K562 (cell line): ENCODE measurements at regions not wholly inside any gene's neighbourhood (a gene's known extent, or its start where the extent isn't known, plus 50 kb on each side); places are given as distances from the start of the nearest gene placed in this dataset.

Experiments
- ARID2 ChIP-seq: fragments of 450-650 bp; IDR thresholded peaks from 2 replicates; pipeline ENCODE4 v1.6.1; 2017; ENCODE audit warnings: antibody characterized with exemption, mild to moderate bottlenecking
- DDX20 ChIP-seq: fragments of 450-650 bp; IDR thresholded peaks from 2 replicates; pipeline ENCODE4 v1.6.1; 2016; ENCODE audit warnings: missing genetic modification characterization, low read depth, mild to moderate bottlenecking, missing compliant biosample characterization, moderate library complexity
- DMBX1 ChIP-seq: fragments of 250-450 bp; sonication (Bioruptor Pico); IDR thresholded peaks from 2 replicates; pipeline ENCODE4 v1.8.0; 2022; ENCODE audit warnings: inconsistent platforms, mild to moderate bottlenecking, moderate library complexity, borderline replicate concordance
- DNMT1 ChIP-seq: fragments of 450-650 bp; IDR thresholded peaks from 2 replicates; pipeline ENCODE4 v1.6.1; 2016; ENCODE audit warnings: antibody characterized with exemption, mild to moderate bottlenecking
- E2F3 ChIP-seq: fragments of 250-450 bp; sonication (Bioruptor Pico); IDR thresholded peaks from 2 replicates; pipeline ENCODE4 v1.4.0; 2020; ENCODE audit warnings: mild to moderate bottlenecking
- E4F1 ChIP-seq: fragments of 250-450 bp; sonication (Bioruptor Pico); IDR thresholded peaks from 2 replicates; pipeline ENCODE4 v1.5.0; 2021; ENCODE audit warnings: mild to moderate bottlenecking, borderline replicate concordance
- HDAC1 ChIP-seq, 2 experiments: fragments of 450-650 bp; IDR thresholded peaks; 2 replicates each; pipeline ENCODE4 v1.6.1; 2016 to 2017; ENCODE audit warnings: inconsistent platforms in 1 of 2, mild to moderate bottlenecking in 1 of 2, moderate library complexity in 1 of 2
- KAT2B ChIP-seq: IDR thresholded peaks from one replicate; pipeline ENCODE4 v1.6.1; 2012; ENCODE audit warnings: low read depth, mild to moderate bottlenecking, control low read depth, inconsistent platforms, low read length, moderate library complexity
- MTA2 ChIP-seq: fragments of 450-650 bp; IDR thresholded peaks from 2 replicates; pipeline ENCODE4 v1.6.1; 2016; ENCODE audit warnings: low read depth
- NFATC3 ChIP-seq: fragments of 450-650 bp; IDR thresholded peaks from 2 replicates; pipeline ENCODE4 v1.6.1; 2017; ENCODE audit warnings: mild to moderate bottlenecking
- NONO ChIP-seq, 2 experiments: fragments of 200-400 bp in 1 of 2; fragments of 450-650 bp in 1 of 2; formaldehyde crosslinking in 1 of 2; IDR thresholded peaks; 2 replicates each; pipeline ENCODE4 v1.6.1; 2017; ENCODE audit warnings: low read depth in 2 of 2, mild to moderate bottlenecking in 2 of 2, moderate library complexity in 2 of 2, low read length in 1 of 2
- NR0B1 ChIP-seq: fragments of 450-650 bp; IDR thresholded peaks from one replicate; pipeline ENCODE4 v1.6.1; 2018; ENCODE audit warnings: mild to moderate bottlenecking, moderate library complexity; ENCODE audit not compliant: partially characterized antibody
- PTRF ChIP-seq: fragments of 450-650 bp; IDR thresholded peaks from 2 replicates; pipeline ENCODE4 v1.6.1; 2016; ENCODE audit warnings: mild to moderate bottlenecking, missing genetic modification characterization, missing compliant biosample characterization
- SMAD4 ChIP-seq: fragments of 250-450 bp; sonication (Bioruptor Pico); conservative IDR thresholded peaks from 2 replicates; pipeline ENCODE4 v1.8.0; 2021; ENCODE audit warnings: inconsistent platforms, mild to moderate bottlenecking, moderate library complexity
- SMARCC2 ChIP-seq: fragments of 450-650 bp; IDR thresholded peaks from 2 replicates; pipeline ENCODE4 v1.6.1; 2017; ENCODE audit warnings: antibody characterized with exemption, moderate library complexity, mild to moderate bottlenecking, low read depth
- SNIP1 ChIP-seq: fragments of 450-650 bp; IDR thresholded peaks from 2 replicates; pipeline ENCODE4 v1.7.1; 2017; ENCODE audit warnings: low read depth, mild to moderate bottlenecking
- SOX6 ChIP-seq: fragments of 450-650 bp; IDR thresholded peaks from 2 replicates; pipeline ENCODE4 v1.6.1; 2014; ENCODE audit warnings: mild to moderate bottlenecking
- SUPT5H ChIP-seq: fragments of 450-650 bp; IDR thresholded peaks from 2 replicates; pipeline ENCODE4 v1.6.1; 2016
- TCF3 ChIP-seq: sonication (generic); formaldehyde crosslinking; IDR thresholded peaks from 2 replicates; pipeline ENCODE4 v1.4.0; 2020; ENCODE audit warnings: mild to moderate bottlenecking, missing genetic modification reagents
- TCF7 ChIP-seq: sonication (generic); IDR thresholded peaks from 2 replicates; pipeline ENCODE4 v1.6.1; 2016; ENCODE audit warnings: antibody characterized with exemption, borderline replicate concordance
- TEAD1 ChIP-seq, 2 experiments: fragments of 450-650 bp in 1 of 2; sonication (generic) in 1 of 2; formaldehyde crosslinking; IDR thresholded peaks; 2 replicates each; pipeline versions ENCODE4 v1.4.0 to v1.8.0; 2020 to 2022; ENCODE audit warnings: mild to moderate bottlenecking in 2 of 2, missing genetic modification reagents in 1 of 2
- THRB ChIP-seq: fragments of 450-650 bp; formaldehyde crosslinking; conservative IDR thresholded peaks from 2 replicates; pipeline ENCODE4 v1.4.0; 2022; ENCODE audit warnings: mild to moderate bottlenecking, missing genetic modification characterization
- ZC3H11A ChIP-seq: IDR thresholded peaks from 2 replicates; pipeline ENCODE4 v1.6.1; 2012; ENCODE audit warnings: low read depth, low read length, improper control_type of control experiment
- ZEB2 ChIP-seq: fragments of 450-650 bp; IDR thresholded peaks from 2 replicates; pipeline ENCODE4 v1.6.1; 2016
- ZNF175 ChIP-seq: fragments of 200-800 bp; sonication (Bioruptor generic); IDR thresholded peaks from 2 replicates; pipeline ENCODE4 v1.6.1; 2016; ENCODE audit warnings: low read depth, mild to moderate bottlenecking, missing genetic modification characterization, missing compliant biosample characterization
- ZNF699 ChIP-seq: fragments of 250-450 bp; sonication (Bioruptor Pico); IDR thresholded peaks from 2 replicates; pipeline ENCODE4 v1.8.0; 2021; ENCODE audit warnings: mild to moderate bottlenecking, moderate library complexity; ENCODE audit not compliant: insufficient replicate concordance

DNA sequence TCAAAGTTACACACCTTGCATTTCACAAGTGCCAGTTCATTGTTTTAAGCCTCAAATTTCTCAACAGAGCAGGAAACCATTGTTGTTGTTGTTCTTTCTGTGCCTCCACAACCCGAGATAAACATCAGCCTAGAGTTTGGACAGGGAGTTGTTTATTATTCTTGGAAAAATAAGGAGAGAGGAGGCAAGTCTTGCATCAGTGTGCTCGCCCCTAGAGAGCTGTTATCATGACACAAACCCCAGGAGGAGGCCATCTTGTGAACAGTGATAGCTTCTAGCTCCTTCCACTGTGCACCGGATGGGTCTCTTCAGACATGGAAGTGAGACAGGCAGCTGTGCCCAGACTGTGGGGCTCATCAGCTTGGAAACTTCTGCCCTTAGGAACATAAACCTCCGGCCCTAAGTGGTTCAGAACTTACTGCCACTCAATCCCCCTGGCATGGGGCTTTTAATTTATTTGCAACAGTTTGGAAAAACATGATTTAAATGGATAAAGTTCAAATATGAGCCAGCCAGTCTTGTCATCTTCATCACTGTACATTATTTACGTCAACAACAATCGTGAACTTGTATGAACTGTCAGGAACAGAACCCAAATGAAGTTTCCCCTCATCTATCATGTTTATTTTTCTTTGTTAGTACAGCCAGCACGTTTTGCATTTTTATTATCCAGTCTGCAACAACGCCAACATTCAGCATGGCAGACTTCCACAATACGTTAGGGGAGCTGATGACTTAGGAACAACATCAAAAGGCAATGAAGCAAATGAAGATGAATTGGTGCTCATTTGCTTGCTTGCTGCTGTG, 181.7 kb upstream of the S1PR3 start (continued):
- TF ChIP-seq ZEB2 (no peak), SMAD4 (peak; percentile 24; the same call in 1 of the 2 replicates), TCF3 (0 out of 2 replicates have a peak, but pooled peaks have one; percentile 19), ARID2 (no peak), TEAD1 (CRISPR knock-in tag; IDR thresholded peaks at IDR 0.05) (no peak), NR0B1 (no peak), SOX6 (0 out of 2 replicates have a peak, but pooled peaks have one; percentile 8), DDX20 (tag) (no peak), SUPT5H (no peak), SMARCC2 (no peak), THRB (no peak), NONO (IDR thresholded peaks at IDR 0.05; ENCODE audit: low read depth in 2 of 2, low read length in 1 of 2) (no peak), TCF7 (no peak), DNMT1 (no peak), KAT2B (no peak), NFATC3 (no peak), E4F1 (no peak), SNIP1 (no peak), ZC3H11A (no peak), ZNF699 (CRISPR knock-in tag) (no peak), PTRF (tag) (no peak), MTA2 (no peak), HDAC1 (IDR thresholded peaks at IDR 0.05) (no peak), ZNF175 (CRISPR knock-in tag) (no peak), E2F3 (CRISPR knock-in tag) (no peak), DMBX1 (CRISPR knock-in tag) (no peak)
